HG02943 (cell line): ENCODE measurements at regions not wholly inside any gene's neighbourhood (a gene's known extent, or its start where the extent isn't known, plus 50 kb on each side); places are given as distances from the start of the nearest gene placed in this dataset.

Experiments
- ATAC-seq: cut with Tn5 transposase; IDR thresholded peaks from one replicate; pipeline ENCODE4 v1.9.1; 2021; ENCODE audit warnings: mild to moderate bottlenecking, low read depth, moderate library complexity; ENCODE audit not compliant: unreplicated experiment

DNA sequence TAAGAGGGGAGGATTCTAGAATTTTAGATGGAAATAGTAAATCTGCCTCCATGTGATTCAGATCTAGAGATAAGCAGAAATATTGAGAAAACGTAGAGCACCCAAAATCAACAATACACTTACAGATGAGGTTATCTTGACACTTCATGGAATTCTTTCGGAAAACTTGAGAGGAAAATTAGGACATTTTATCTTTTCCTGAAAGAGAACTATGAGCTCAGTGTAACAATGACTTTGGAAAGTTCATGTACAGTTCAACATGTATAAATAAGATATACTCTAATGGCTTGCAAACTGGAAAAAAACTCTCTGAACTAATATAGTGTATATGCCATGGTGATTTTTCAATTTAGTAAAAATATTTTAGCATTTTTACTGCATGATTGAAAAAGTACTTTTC, 338.1 kb upstream of the NEGR1 start:
- no peak for ATAC-seq

DNA sequence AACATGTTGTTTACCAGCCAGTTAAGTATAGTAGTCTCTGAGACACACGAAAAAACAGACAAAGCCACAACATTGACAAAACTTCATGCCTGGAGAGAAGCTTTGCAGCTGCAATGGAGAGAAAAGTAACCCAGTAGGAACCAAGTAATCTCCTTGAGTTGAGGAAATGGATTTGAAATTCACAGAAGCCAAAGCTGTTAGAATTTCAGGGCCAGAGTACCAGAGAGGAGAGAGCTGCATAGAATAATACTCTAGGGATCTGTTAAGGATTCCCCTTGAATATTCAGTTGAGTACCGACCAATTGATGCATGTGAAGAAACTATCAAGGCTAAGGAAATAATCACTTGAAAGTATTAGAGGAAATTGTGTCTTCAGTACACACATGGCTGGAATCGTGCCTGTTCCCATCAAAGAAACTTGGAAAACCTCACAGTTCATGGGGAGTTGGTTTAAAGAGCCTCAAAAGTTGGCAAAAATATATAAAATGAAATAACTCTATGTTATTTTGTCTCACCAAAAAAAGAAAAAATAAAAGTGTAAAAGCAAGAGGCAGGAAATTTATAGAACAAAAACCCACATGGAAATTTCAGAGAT, 324.0 kb upstream of the NEGR1 start:
- ATAC-seq: no peak

DNA sequence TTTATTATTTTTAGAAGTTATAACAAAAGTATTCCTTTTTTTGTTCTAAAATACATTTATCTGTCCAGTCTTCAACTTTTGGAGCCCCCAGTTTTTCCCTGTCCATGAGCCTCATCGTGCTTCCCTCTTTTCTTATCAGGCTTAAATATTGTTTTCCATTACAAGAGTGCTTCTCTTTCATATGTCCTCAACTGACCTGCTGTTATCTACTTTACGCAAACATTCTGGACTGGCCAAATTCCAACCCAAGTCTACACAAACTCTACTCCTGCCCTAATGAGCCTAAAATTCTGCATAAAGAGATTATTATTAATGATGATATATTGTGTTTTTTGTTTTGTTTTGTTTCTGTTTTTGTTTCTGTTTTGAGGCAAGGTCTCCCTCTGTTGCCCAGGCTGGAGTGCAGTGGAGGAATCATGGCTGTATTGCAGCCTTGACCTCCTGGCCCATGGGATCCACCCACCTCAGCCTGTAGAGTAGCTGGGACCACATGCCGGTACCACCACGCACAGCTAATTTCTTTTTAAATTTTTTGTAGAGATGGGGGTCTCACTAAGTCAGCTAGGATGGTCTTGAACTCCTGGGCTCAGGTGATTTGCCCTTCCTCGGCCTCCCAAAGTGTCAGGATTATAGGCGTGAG, 318.8 kb upstream of the NEGR1 start:
- no peak for ATAC-seq

DNA sequence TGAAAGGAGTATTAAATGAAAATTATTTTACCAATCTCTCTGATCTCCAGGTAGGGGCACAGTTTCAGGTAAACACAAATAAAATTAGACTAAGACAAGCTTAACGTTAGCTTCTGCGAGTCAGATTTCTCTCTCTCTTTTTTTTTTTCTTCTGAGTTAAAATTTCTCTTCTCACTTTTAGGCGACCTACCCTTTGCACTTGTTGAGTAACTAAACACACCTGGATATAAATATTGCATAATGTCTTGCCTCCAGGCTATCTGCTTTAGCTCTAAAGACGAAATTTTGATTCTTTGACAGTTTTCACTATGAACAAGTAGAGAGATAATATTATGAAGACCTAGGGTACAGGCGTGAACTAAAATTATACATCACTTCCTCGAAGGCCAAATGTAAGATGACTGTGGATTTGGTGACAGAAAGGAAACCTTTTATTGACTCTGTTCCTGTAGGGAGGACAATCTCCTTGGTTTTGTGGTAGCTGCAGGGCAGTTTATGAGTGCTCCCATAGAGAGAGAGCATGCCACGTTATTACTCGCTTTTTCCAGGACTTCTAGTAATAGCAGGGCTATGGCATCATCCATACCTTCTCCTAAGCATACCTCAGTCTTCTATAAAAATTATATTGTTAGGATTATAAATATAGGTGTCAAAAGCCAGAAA, 303.8 kb upstream of the NEGR1 start:
- no peak for ATAC-seq

DNA sequence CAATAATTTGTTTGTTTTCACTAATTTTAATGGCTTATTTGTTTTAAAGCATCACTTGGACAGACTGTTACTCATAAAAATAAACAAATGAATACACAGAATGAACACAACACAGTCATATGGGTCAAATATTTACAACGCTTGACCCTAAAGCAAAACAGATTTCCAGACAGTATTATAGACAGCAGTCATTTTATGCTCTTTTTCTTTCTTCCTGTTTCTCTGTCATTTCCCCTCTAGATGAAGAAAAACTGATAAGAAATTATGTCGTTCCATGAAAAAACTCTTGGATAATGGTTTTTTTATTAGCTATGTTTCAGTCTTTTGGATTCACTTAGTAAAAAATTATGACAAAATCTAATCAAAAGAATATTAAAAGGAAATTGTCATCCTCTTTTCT, 297.3 kb upstream of the NEGR1 start:
- ATAC-seq: no peak

DNA sequence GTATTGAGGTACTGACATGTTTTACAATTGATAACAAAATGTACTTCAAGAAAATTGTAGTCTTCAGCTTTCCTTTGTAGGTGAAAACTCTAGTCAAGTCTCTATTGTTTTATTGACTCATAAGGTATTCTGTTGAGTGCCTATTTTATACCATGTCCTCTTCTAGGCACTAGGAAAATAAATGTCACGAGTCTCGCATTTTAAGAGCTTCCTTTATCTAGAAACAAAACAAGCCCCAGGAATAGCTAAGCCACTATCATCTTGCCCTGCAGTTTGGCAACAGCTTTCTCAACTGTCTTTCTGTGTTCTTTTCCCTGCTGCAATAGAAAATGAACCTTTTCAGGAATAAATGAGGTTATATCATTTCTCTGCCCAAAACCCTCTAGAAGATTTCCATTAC, 288.5 kb upstream of the NEGR1 start:
- no peak for ATAC-seq

DNA sequence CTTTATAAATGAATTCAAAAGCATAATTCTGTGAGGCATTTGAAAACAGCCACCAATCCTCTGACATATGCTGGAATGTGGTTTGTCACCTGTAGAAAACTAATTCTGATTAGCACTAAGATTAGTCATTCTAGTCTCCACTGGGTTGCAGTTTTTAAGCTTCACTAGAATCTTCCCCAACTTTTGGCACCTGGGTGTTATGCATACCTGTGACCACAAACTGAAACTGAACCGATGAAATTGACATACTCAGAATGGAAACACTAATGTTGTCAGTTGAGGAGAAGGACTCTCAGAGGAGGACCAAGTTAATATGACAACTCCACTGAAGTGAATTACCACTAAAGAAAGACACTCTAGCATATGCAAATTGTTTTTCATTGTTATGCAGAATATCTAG, 285.8 kb upstream of the NEGR1 start:
- ATAC-seq: no peak

DNA sequence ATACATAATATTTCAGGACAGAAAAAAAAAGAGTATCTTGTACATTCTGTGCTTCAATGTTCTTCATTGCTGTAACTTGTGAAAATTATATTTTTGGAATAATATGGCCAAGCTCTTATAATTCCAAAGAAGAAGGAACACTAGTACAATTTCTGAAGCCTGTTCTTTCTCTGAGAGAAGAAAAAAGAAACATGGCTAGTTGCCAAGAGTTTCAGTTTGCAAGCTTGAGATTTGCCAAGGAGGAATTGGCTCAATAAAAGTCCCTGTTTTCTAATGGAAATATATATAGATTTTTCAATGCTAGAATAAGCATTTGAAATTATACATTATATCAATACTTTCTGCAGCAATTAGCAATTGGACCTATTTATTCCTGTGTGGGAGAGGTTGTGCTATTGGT, 285.2 kb upstream of the NEGR1 start:
- ATAC-seq: no peak

DNA sequence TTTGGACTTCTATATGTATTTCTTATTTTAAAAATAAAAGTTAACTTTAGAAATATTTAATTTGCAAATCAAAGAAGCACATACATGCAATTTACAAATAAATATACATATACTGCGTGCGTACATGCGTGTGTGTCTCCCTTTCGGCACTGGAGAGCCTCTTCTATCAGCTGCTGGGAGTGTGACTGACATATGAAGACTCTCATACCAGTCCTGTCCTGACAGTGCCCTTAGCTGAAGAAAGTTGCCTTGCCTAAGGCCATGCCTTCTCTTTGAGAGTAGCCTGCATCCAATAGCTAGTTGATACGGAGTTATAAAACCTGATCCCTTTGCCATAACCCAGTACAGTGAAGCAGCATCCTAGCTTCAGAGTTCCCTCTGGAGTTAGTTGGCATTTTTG, 282.4 kb upstream of the NEGR1 start:
- ATAC-seq: no peak

DNA sequence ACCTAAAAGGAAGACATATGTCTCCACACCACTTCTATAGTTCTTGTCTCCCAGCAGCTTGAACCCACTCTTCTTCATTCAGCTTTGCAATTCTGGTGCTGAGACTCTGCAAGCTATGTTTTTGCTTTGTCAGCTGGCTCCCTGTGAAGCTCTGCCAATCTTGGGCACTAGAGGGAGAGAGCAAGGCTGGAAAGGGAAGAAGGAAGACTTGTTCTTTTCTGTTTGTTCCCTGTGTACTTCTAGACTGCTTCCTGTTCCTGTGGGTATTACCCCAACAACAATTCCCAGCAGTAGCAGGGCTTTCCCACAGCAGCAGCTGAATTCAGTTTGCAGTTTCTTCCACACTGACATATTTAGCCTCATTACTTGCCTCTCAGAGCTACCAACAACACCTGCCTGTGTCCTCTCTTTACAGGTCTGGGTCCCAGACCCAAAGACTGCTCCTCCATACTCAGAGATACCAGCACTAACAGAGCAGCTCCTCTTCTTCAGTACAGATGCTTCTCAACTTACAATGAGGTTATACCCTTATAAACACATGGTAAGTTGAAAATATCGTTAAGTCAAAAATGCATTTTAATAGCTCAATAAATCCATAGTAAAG, 275.2 kb upstream of the NEGR1 start:
- ATAC-seq: no peak

DNA sequence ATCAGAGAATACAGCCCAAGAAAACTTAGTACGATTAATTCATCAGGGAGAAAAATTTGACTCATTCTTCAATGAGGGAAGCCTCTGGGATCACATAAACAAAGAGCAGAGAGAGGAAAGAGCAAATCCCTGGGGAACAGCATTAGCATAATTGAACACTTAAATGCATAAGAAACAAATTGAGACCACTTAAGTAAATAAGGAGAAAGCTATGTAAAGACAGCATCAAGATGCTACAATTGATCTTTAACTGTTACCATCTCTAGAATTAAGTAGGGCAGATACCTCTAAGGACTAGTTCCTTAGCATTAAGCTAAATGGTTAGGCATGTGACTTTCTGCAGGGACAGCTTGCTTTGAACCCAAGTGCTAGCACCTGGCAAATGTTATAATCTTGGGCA, 265.1 kb upstream of the NEGR1 start:
- no peak for ATAC-seq

DNA sequence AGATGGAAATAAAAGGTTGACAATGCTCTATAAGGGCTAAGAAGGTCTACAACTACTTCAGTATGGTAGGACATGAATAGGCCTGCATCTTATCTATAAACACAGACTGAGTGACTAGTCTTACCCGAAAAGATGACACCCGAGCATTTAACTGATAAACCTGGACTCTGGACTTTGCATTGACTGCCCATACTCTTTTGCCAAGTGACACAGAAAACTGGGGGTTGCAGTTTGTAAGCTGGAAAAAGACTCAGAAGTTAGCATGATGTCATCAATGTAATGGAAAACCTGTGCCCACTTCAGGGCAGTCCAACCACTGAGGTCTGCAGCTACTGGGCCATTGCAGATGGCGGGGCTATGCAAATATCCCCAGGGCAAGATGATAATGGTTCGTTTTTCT, 258.3 kb upstream of the NEGR1 start:
- no peak for ATAC-seq

DNA sequence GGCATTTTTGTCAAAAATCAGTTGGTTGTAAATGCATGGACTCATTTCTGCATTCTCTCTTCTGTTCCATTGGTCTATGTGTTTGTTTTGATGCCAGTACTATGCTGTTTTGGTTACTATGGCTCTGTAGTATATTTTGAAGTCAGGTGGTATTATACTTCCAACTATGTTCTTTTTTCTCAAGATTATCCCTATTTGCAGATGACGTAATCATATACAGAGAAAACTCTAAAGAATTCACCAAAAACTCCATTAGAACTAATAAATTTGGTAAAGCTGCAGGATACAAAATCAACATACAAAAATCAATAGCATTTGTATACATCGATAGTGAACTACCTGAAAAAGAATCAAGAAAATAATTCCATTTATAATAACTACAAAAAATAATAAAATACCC, 253.1 kb upstream of the NEGR1 start:
- no peak for ATAC-seq

DNA sequence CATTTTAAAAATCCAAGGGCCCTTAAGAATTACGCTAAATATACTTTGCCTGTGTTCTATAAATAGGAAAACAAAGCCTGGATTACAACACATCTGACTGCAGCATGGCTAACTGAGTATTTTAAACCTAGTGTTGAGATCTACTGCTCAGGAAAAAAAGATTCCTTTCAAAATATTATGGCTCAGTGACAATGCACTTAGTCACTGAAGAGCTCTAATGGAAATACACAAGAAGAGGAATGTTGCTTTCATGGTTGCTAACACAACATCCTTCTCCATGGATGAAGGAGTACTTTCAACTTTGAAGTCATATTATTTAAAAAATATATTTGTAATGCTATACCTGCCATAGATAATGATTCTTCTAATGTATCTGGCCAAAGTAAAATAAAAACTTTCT, 248.3 kb upstream of the NEGR1 start:
- ATAC-seq: no peak

DNA sequence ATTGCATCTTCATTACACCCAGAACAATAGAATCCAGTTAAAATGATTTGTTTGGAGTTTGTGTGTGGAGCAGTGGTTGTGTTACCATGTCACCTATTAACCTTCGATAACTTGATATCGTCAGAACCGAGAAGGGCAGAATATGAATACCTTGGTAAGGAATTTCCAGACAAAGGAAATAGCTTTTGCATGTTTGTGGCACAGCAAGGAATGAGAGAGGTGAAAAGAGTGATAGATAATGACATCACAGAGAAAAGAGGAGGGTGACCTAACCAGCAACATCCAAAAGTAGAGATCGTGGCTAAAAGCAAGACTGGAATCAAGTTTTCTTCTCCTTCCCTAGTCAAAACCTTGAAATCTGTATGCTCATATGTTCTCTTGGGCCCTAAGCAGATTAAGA, 244.6 kb upstream of the NEGR1 start:
- ATAC-seq: no peak

DNA sequence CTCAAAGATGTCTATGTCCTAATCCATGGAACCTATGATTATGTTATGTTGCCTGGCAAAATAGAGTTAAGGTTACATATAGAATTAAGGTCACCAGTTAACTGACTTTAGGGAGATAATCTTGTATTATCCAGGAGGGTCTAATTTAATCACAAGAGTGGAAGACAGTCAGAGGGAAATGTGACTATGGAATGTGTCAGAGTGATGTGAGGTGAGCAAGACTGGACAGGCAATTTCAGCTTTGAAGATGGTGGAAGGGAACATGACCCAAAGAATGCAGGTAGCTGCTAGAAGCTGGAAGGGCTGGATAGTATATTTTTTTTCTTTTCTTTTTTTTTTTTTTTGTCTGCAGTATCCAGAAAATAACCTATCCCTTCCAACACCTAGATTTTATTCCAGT, 241.7 kb upstream of the NEGR1 start:
- ATAC-seq: no peak

DNA sequence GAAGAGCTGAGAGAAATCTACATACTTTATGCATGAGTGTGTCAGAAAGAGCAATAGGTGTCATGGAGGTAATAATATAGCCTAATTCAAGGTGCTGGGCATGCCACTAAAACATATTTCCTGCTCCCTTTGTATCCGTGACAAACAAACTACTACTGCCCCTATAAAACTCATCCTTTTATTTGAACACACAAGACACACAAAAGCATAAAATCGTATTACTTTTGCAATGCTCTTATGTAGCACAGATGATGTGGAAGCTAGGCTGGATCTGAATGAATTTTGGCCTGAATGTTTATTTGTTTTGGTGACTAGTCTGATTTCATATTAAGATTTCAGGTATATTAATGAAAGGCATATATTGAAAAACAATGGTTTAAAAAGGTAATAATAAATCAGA, 239.3 kb upstream of the NEGR1 start:
- no peak for ATAC-seq

DNA sequence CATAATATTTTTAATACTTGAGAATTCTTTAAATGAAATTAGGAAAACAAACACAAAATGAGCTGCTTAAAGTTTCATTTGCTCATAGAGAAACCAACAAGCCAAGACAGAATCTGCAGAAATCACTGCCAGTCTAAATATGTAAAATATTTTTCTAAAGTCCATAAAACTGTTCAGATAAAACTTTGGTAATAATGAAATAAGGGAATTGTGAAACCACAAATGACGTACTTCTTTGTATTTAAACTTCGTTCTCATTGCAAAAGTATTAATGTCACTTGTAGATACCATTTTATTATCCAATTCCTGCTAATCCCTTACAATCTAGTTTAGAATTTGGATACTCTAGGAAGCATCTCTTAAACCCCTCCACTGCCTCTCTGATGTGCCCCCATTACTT, 234.5 kb upstream of the NEGR1 start:
- ATAC-seq: no peak

DNA sequence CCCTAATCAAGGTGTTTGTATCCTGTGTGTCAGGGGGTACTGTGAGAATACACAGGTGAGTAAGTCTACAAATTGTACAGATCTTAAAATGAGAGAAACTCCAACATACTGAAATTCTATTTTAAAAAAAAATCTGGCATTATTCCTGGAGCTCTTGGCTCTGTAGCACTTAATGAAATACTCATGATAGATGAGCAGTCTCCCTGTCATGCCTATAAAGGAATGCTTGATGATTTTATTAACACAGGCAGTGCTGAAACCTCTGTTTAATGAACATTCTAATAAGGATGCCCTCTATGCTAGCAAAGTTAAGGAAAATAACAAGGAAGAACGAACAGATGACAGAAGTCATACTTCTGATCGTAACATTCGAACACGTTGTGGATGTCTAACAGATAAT, 233.9 kb upstream of the NEGR1 start:
- no peak for ATAC-seq

DNA sequence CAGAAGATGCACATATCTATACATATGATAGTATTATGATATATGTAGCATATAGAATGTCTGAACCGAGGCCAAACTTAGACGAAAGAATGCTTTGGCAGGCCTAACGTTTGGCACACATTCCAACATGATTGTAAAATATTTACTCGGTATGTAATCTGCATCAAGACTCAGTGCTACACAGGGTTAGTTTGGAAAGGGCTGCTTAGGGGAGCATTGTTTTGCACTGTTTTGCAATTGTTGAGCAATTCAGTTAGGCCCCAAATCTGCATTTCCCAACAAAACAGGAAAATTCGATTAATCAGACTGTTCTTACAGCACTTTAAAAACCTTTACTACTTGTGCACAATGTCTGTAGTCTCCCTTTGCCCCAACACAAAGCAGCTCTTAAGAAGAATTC, 216.0 kb upstream of the NEGR1 start:
- ATAC-seq: no peak

DNA sequence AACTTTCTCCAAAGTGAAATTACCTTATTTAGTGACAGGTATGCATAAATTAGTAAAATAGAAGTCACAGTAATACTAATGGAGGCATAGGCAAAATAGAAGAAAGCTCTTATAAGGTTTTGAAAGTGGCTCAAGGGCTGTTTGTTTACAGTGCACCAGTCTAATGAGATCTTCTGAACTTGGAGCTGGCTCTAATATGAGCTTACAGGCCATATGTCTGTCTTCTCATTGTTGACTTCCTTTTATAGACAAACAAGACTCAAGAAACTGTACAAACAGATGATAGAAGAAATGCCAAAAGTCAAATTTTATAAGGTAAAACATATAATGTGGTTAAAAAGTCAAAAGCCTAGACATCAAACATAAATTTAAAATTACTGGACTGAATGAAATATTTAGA, 207.5 kb upstream of the NEGR1 start:
- ATAC-seq: no peak

DNA sequence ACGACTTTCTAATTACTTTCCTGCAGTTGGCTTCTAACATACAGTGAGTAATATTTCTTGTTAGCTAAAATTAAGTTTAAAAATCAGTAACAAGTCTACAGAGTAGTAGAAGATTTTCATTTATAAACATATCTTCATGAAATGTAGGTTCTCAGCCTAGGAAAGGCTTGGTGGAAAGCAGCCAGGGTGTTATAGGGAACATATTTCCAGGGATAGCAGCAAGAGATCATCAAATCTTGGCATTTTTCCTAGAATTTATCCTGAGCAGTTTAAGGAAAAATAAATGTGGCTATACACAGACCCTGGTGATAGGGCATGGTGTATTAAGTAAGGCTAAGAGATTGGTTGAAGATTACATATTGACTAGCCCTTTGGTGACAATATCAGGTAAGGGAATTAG, 203.5 kb upstream of the NEGR1 start:
- no peak for ATAC-seq
